Kidney epithelial cell (primary cell): ENCODE measurements at regions not wholly inside any gene's neighbourhood (a gene's known extent, or its start where the extent isn't known, plus 50 kb on each side); places are given as distances from the start of the nearest gene placed in this dataset.

Experiments used
- DNase-seq: peaks from one replicate; pipeline ENCODE4 v3.0.0-alpha.2; 2010; ENCODE audit warnings: low read depth
- H3K27me3 ChIP-seq: 2 replicates; pipeline ENCODE4 v1.6.0; 2011; ENCODE audit warnings: low read length; ENCODE audit not compliant: control insufficient read depth, insufficient read depth
- H3K36me3 ChIP-seq: 2 replicates; pipeline ENCODE4 v1.5.1; 2011; ENCODE audit warnings: low read length; ENCODE audit not compliant: control insufficient read depth, insufficient read depth
- H3K4me3 ChIP-seq: 2 replicates; pipeline ENCODE4 v1.5.1; 2011; ENCODE audit warnings: low read depth, mild to moderate bottlenecking, control low read depth, low read length
- CTCF ChIP-seq: IDR thresholded peaks from 2 replicates; pipeline ENCODE4 v1.5.1; 2011; ENCODE audit warnings: mild to moderate bottlenecking, moderate library complexity, low read length, control low read depth, inconsistent platforms; ENCODE audit not compliant: insufficient read depth, poor library complexity, severe bottlenecking

GRCh38 chr3:106577241-106577640, 708.4 kb upstream of the CBLB start:
- Histone ChIP-seq H3K27me3 (no peaks in the 10 kb centered on the region), H3K4me3 (no peak overlapping the region), H3K36me3 (no peaks in the 10 kb centered on the region)
- no peak for TF ChIP-seq CTCF
- DNase-seq, result no peak

DNA sequence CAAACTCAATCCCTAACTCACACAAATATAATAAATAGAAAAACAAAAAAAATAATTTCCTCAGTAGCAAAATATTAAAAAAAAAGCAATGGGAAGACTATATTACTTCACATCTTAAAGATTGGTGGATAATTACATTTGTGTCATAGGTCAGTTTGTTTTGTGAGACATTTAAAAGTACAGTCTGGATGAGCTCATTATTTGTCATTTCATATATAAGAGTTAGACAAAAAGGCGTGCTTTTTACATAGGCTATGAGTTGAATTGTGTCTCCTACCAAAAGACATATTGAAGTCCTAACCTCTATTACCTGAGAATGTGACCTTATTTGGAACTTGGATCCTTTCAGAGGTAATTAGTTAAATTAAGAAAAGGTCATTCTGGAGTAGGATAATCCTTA, 710.1 kb upstream of the CBLB start:
- no peak overlapping the region for H3K4me3 ChIP-seq
- no peak for TF ChIP-seq CTCF
- H3K36me3 ChIP-seq, result no peaks in the 10 kb centered on the region
- no peak for DNase-seq
- H3K27me3 ChIP-seq, result no peaks in the 10 kb centered on the region

DNA sequence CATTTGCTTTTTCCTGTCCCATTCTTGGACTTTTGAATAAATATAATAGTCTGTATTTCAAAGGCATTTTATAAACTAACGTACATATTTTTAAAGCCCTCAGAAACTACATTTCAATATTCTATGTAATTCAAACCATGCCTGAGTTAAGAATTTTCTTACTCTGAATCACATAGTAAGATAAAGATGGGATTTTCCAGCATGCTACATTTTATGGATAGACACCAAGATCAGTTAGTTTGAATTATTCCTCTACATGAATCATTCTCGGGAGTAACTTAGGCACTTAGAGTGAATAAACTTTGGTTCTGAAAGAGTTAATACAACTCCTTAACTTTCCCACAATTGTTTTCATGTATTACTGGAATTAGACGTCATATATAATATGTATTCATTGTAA, 713.3 kb upstream of the CBLB start:
- Histone ChIP-seq H3K36me3 (no peaks in the 10 kb centered on the region), H3K27me3 (no peaks in the 10 kb centered on the region), H3K4me3 (no peak overlapping the region)
- no peak for DNase-seq
- TF ChIP-seq CTCF, result no peak

- no peak for TF ChIP-seq CTCF
- Histone ChIP-seq H3K36me3 (no peaks in the 10 kb centered on the region), H3K27me3 (no peaks in the 10 kb centered on the region), H3K4me3 (no peak overlapping the region)
- no peak for DNase-seq
Measured at GRCh38 chr3:106587551-106587950, 718.7 kb upstream of the CBLB start.

GRCh38 chr3:106588739-106589138, 719.9 kb upstream of the CBLB start:
- DNase-seq, result no peak
- no peak overlapping the region for H3K4me3 ChIP-seq
- TF ChIP-seq CTCF, result no peak
- no peaks in the 10 kb centered on the region for H3K36me3 ChIP-seq
- H3K27me3 ChIP-seq, result no peaks in the 10 kb centered on the region

GRCh38 chr3:106589311-106589942, 720.6 kb upstream of the CBLB start:
- no peak overlapping the region for H3K4me3 ChIP-seq

More at GRCh38 chr3:106589311-106589942, 720.6 kb upstream of the CBLB start:
- H3K36me3 ChIP-seq, result no peaks in the 10 kb centered on the region
- no peak for TF ChIP-seq CTCF
- no peak for DNase-seq
- H3K27me3 ChIP-seq, result no peaks in the 10 kb centered on the region
